ENCODE measurements at regions not wholly inside any gene's neighbourhood (a gene's known extent, or its start where the extent isn't known, plus 50 kb on each side); places are given as distances from the start of the nearest gene placed in this dataset.
"Not testable (repeated sequence)": the region's sequence is repeated elsewhere in the genome, so short reads cannot be mapped to it uniquely, and the experiment has no call there.

GRCh38 chr9:109653470-109653869 is 126.5 kb upstream of the PALM2AKAP2 start:
- no peaks in the 10 kb centered on the region for H3K9me3 ChIP-seq
- TF ChIP-seq CTCF (IDR thresholded peaks at IDR 0.05) = no peak
- no peak for TF ChIP-seq POLR2A (IDR thresholded peaks at IDR 0.05)
- intact Hi-C loops (cut with DNase I; ENCODE audit: low total_unique reads) = no loop called here
- DNase-seq = no peak
- no peak overlapping the region for H3K4me3 ChIP-seq
- no peaks in the 10 kb centered on the region for H3K27me3 ChIP-seq
- no peaks in the 10 kb centered on the region for H3K36me3 ChIP-seq
- H3K27ac ChIP-seq = no peak overlapping the region
- H3K4me1 ChIP-seq = no peaks in the 10 kb centered on the region

GRCh38 chr9:109663978-109664377 is 116.0 kb upstream of the PALM2AKAP2 start:
- H3K27ac ChIP-seq; intact Hi-C loops (cut with DNase I; ENCODE audit: low total_unique reads); DNase-seq; H3K36me3 ChIP-seq; H3K4me3 ChIP-seq; H3K27me3 ChIP-seq; H3K9me3 ChIP-seq; H3K4me1 ChIP-seq: not testable (repeated sequence)

GRCh38 chr9:109665736-109666135 is 114.3 kb upstream of the PALM2AKAP2 start:
- DNase-seq; intact Hi-C loops (cut with DNase I; ENCODE audit: low total_unique reads); H3K27me3 ChIP-seq; H3K4me3 ChIP-seq; H3K27ac ChIP-seq; H3K9me3 ChIP-seq; H3K4me1 ChIP-seq; H3K36me3 ChIP-seq: not testable (repeated sequence)

GRCh38 chr9:109681301-109681700 is 98.7 kb upstream of the PALM2AKAP2 start:
- H3K27me3 ChIP-seq = no peaks in the 10 kb centered on the region
- intact Hi-C loops (cut with DNase I; ENCODE audit: low total_unique reads) = no loop called here
- no peak for TF ChIP-seq CTCF (IDR thresholded peaks at IDR 0.05)
- no peak for TF ChIP-seq POLR2A (IDR thresholded peaks at IDR 0.05)

GRCh38 chr9:109682227-109682626 is 97.8 kb upstream of the PALM2AKAP2 start:
- DNase-seq = no peak
- H3K4me3 ChIP-seq = no peak overlapping the region
- H3K27me3 ChIP-seq = no peaks in the 10 kb centered on the region
- no peaks in the 10 kb centered on the region for H3K4me1 ChIP-seq
- H3K36me3 ChIP-seq = no peaks in the 10 kb centered on the region
- H3K9me3 ChIP-seq = no peaks in the 10 kb centered on the region
- no peak overlapping the region for H3K27ac ChIP-seq
- intact Hi-C loops (cut with DNase I; ENCODE audit: low total_unique reads) = no loop called here
- TF ChIP-seq CTCF (IDR thresholded peaks at IDR 0.05) (no peak), POLR2A (IDR thresholded peaks at IDR 0.05) (no peak)

More at GRCh38 chr9:109681301-109681700, 98.7 kb upstream of the PALM2AKAP2 start:
- Histone ChIP-seq H3K27ac (no peak overlapping the region), H3K4me3 (no peak overlapping the region), H3K36me3 (no peaks in the 10 kb centered on the region), H3K9me3 (no peaks in the 10 kb centered on the region), H3K4me1 (no peaks in the 10 kb centered on the region)
- DNase-seq = no peak

- Histone ChIP-seq H3K4me1 (no peaks in the 10 kb centered on the region), H3K4me3 (no peak overlapping the region), H3K9me3 (no peaks in the 10 kb centered on the region), H3K27ac (no peak overlapping the region), H3K36me3 (no peaks in the 10 kb centered on the region), H3K27me3 (no peaks in the 10 kb centered on the region)
- TF ChIP-seq CTCF (IDR thresholded peaks at IDR 0.05) = no peak
- no peak for DNase-seq
- intact Hi-C loops (cut with DNase I; ENCODE audit: low total_unique reads) = no loop called here
Measured at GRCh38 chr9:109683521-109683920, 96.5 kb upstream of the PALM2AKAP2 start.
